ENCODE measurements at regions not wholly inside any gene's neighbourhood (a gene's known extent, or its start where the extent isn't known, plus 50 kb on each side); places are given as distances from the start of the nearest gene placed in this dataset.

DNA sequence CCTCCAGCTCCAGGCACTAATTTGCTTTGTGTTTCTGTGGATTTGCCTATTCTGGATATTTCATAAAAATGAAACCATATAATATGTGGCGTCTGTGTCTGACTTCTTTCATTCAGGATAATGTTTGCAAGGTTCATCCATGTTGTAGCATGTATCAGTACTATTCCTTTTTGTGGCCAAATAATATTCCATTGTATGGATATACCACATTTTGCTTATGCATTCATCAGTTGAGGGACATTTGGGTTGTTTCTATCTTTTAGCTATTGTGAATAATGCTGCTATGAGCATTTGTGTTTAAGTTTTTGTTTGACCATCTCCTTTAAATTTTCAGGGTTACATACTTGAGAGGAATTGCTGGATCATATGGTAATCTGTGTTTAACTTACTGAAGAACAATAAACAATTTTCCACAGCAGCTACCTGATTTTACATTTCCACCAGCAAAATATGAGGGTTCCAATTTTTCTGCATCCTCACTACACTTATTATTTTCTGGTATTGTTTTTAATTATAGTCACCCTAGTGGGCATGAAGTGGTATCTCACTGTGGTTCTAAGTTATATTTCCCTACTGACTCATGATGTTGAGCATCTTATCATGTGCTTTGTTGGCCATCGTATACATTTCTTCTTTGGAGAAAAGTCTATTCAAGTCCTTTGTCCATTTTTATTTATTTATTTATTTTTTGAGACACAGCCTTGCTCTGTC, 63.9 kb downstream of the GCNT4 start:
- TF ChIP-seq, protein P1, sequence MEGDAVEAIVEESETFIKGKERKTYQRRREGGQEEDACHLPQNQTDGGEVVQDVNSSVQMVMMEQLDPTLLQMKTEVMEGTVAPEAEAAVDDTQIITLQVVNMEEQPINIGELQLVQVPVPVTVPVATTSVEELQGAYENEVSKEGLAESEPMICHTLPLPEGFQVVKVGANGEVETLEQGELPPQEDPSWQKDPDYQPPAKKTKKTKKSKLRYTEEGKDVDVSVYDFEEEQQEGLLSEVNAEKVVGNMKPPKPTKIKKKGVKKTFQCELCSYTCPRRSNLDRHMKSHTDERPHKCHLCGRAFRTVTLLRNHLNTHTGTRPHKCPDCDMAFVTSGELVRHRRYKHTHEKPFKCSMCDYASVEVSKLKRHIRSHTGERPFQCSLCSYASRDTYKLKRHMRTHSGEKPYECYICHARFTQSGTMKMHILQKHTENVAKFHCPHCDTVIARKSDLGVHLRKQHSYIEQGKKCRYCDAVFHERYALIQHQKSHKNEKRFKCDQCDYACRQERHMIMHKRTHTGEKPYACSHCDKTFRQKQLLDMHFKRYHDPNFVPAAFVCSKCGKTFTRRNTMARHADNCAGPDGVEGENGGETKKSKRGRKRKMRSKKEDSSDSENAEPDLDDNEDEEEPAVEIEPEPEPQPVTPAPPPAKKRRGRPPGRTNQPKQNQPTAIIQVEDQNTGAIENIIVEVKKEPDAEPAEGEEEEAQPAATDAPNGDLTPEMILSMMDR (IDR thresholded peaks at IDR 0.05; ENCODE audit: low read depth, low read length, poor library complexity, severe bottlenecking): no peak
- TF ChIP-seq EZH2phosphoT487 (IDR thresholded peaks at IDR 0.05; ENCODE audit: borderline replicate concordance, low read length): no peak
